IMR-90 (cell line): ENCODE measurements at regions not wholly inside any gene's neighbourhood (a gene's known extent, or its start where the extent isn't known, plus 50 kb on each side); places are given as distances from the start of the nearest gene placed in this dataset.

Source experiments
- ATAC-seq: fragments of 200-7000 bp; cut with Tn5 transposase; 2 replicates; pipeline ENCODE4 v1.9.1; 2020; ENCODE audit warnings: low read depth, mild to moderate bottlenecking, moderate library complexity
- BruUV-seq: library from RNA; stranded (reverse); fragments of 400-500 nt; replicated peaks from 2 replicates; lab custom pipeline; 2021; lab: Mats Ljungman, UMichigan
- CTCF ChIA-PET: fragments of 300-600 bp; formaldehyde crosslinking; extraction: SDS; loops from one replicate; lab custom pipeline; 2021; ENCODE audit warnings: antibody characterized with exemption; lab: Yijun Ruan, JAX
- POLR2A ChIA-PET: fragments of 300-600 bp; sonication (Branson Sonifier 250); formaldehyde crosslinking; loops from one replicate; lab custom pipeline; 2022; ENCODE audit warnings: antibody characterized with exemption; ENCODE audit not compliant: unreplicated experiment; lab: Charles Lee
- DNase-seq: peaks from one replicate; pipeline ENCODE4 v3.0.0; 2013
- H2AFZ ChIP-seq: replicated peaks from 2 replicates; pipeline ENCODE3; 2013; ENCODE audit warnings: low read length, mild to moderate bottlenecking; ENCODE audit not compliant: poor library complexity
- H2AK5ac ChIP-seq: 2 replicates; pipeline ENCODE4 v1.6.1; 2013; ENCODE audit warnings: low read depth, low read length, inconsistent platforms
- H2AK9ac ChIP-seq: replicated peaks from 2 replicates; pipeline ENCODE3; 2013; ENCODE audit warnings: mild to moderate bottlenecking, low read depth, low read length, moderate library complexity; ENCODE audit not compliant: poor library complexity
- H2BK120ac ChIP-seq: 2 replicates; pipeline ENCODE4 v1.6.1; 2013; ENCODE audit warnings: low read depth, low read length, inconsistent platforms
- H2BK15ac ChIP-seq: 3 replicates; pipeline ENCODE4 v1.6.1; 2013; ENCODE audit warnings: low read depth, low read length, inconsistent platforms
- H2BK20ac ChIP-seq: 2 replicates; pipeline ENCODE4 v1.6.1; 2013; ENCODE audit warnings: low read depth, mild to moderate bottlenecking, inconsistent platforms, low read length, moderate library complexity
- H2BK5ac ChIP-seq: 2 replicates; pipeline ENCODE4 v1.6.1; 2013; ENCODE audit warnings: mild to moderate bottlenecking, low read depth, low read length, inconsistent platforms; ENCODE audit not compliant: poor library complexity, severe bottlenecking
- H3K14ac ChIP-seq: replicated peaks from 2 replicates; pipeline ENCODE4 v1.6.1; 2013; ENCODE audit warnings: low read depth, low read length, inconsistent platforms
- H3K18ac ChIP-seq: 2 replicates; pipeline ENCODE4 v1.6.1; 2013; ENCODE audit warnings: low read depth, low read length, control low read depth
- H3K23ac ChIP-seq: 2 replicates; pipeline ENCODE4 v1.6.1; 2013; ENCODE audit warnings: low read depth, low read length, inconsistent platforms
- H3K27ac ChIP-seq: 2 replicates; pipeline ENCODE4 v1.5.1; 2013; ENCODE audit warnings: mild to moderate bottlenecking, control low read depth, low read length; ENCODE audit not compliant: insufficient read depth
- H3K27me3 ChIP-seq: 2 replicates; pipeline ENCODE4 v1.6.1; 2013; ENCODE audit warnings: low read length; ENCODE audit not compliant: control insufficient read depth, insufficient read depth
- H3K36me3 ChIP-seq: 2 replicates; pipeline ENCODE4 v1.6.1; 2013; ENCODE audit warnings: low read length, mixed read lengths; ENCODE audit not compliant: control insufficient read depth, insufficient read depth
- H3K4ac ChIP-seq: 2 replicates; pipeline ENCODE4 v1.6.1; 2013; ENCODE audit warnings: low read depth, low read length, inconsistent platforms
- H3K4me1 ChIP-seq: 2 replicates; pipeline ENCODE4 v1.6.1; 2013; ENCODE audit warnings: low read length, mixed read lengths; ENCODE audit not compliant: control insufficient read depth, insufficient read depth
- H3K4me2 ChIP-seq: 2 replicates; pipeline ENCODE4 v1.6.1; 2013; ENCODE audit warnings: low read depth, mild to moderate bottlenecking, control low read depth, low read length, moderate library complexity
- H3K4me3 ChIP-seq: 2 replicates; pipeline ENCODE4 v1.5.1; 2013; ENCODE audit warnings: low read depth, mild to moderate bottlenecking, control low read depth, low read length, moderate library complexity; ENCODE audit not compliant: insufficient read depth
- H3K56ac ChIP-seq: 2 replicates; pipeline ENCODE4 v1.6.1; 2013; ENCODE audit warnings: low read length, inconsistent platforms; ENCODE audit not compliant: insufficient read depth; ENCODE audit errors: extremely low read depth
- H3K79me1 ChIP-seq, 2 experiments: 2 replicates each; pipeline ENCODE4 v1.6.1; 2013; ENCODE audit warnings: low read length in 2 of 2, inconsistent platforms in 1 of 2, low read depth in 1 of 2
- H3K9ac ChIP-seq: 2 replicates; pipeline ENCODE4 v1.6.1; 2013; ENCODE audit warnings: low read depth, low read length, control low read depth
- H3K9me1 ChIP-seq: 2 replicates; pipeline ENCODE4 v1.6.1; 2013; ENCODE audit warnings: low read length, inconsistent platforms; ENCODE audit not compliant: insufficient read depth
- H3K9me3 ChIP-seq: 2 replicates; pipeline ENCODE4 v1.6.1; 2013; ENCODE audit warnings: low read length; ENCODE audit not compliant: control insufficient read depth, insufficient read depth
- H4K20me1 ChIP-seq: 2 replicates; pipeline ENCODE4 v1.6.1; 2013; ENCODE audit warnings: low read length, inconsistent platforms; ENCODE audit not compliant: insufficient read depth
- H4K5ac ChIP-seq: 2 replicates; pipeline ENCODE4 v1.6.1; 2013; ENCODE audit warnings: mild to moderate bottlenecking, low read depth, low read length, control low read depth
- H4K8ac ChIP-seq, 2 experiments: 2 replicates each; pipeline ENCODE4 v1.6.1; 2013; ENCODE audit warnings: low read depth in 2 of 2, low read length in 2 of 2, control low read depth in 1 of 2, inconsistent platforms in 1 of 2
- H4K91ac ChIP-seq: 2 replicates; pipeline ENCODE4 v1.6.1; 2013; ENCODE audit warnings: low read depth, low read length, inconsistent platforms; ENCODE audit not compliant: insufficient read depth
- CEBPB ChIP-seq: IDR thresholded peaks from 2 replicates; pipeline ENCODE4 v1.6.1; 2012; ENCODE audit warnings: low read depth, low read length, improper control_type of control experiment
- FOS ChIP-seq: fragments of 150-350 bp; IDR thresholded peaks from 2 replicates; pipeline ENCODE4 v1.6.1; 2016; ENCODE audit warnings: low read depth, low read length
- dilution Hi-C: fragments of 300-500 bp; cut with HindIII; formaldehyde crosslinking; loops from one replicate; pipeline ENCODE4 v1.14.3; 2018; ENCODE audit warnings: low sequenced_read_pairs; ENCODE audit not compliant: unreplicated experiment
- in situ Hi-C: fragments of 300-500 bp; cut with MboI; formaldehyde crosslinking; loops from 3 replicates; pipeline ENCODE4 v1.14.3; 2019; ENCODE audit warnings: low sequenced_read_pairs, inconsistent platforms, mixed read lengths
- intact Hi-C: fragments of 100-400 bp; cut with micrococcal nuclease; formaldehyde crosslinking; loops from 2 replicates; pipeline ENCODE4 v1.10.0; 2022
- TF ChIP-seq, protein P1 (sequence below): conservative IDR thresholded peaks from 2 replicates; pipeline ENCODE4 v1.5.1; 2012; ENCODE audit warnings: mild to moderate bottlenecking, low read depth, low read length, improper control_type of control experiment
- TF ChIP-seq, protein P2 (sequence below): fragments of 150-350 bp; IDR thresholded peaks from 2 replicates; pipeline ENCODE4 v1.6.1; 2016; ENCODE audit warnings: low read depth, mild to moderate bottlenecking, low read length, moderate library complexity, borderline replicate concordance

DNA sequence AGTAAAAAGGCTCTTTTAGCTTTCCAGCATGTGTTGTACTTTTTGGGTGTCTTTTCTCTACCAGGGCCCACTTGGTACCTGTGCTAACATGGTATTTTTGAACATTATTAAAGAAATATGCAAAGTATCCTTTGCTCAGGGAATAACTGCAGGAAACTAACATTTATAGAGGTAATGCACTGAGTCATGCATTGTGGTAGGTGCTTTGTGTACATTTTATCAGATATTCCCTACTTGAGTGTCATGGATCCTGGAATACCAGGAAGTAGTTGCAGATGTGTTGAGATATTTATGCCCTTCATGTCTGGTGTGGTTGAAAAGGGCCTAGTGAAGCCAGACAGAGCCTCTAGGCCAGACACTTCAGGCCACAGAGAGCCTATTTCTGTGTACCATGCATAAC lies 215.5 kb upstream of the CYRIA start:
- DNase-seq (no peak), ATAC-seq (no peak)
- no peak overlapping the region for H3K23ac ChIP-seq
- ChIA-PET POLR2A (no interaction called here), CTCF (no interaction called here)
- H3K79me1 ChIP-seq: no peaks in the 10 kb centered on the region
- no peak overlapping the region for H2BK20ac ChIP-seq
- H3K27me3 ChIP-seq: no peaks in the 10 kb centered on the region
- no peaks in the 10 kb centered on the region for H3K9me1 ChIP-seq
- H3K18ac ChIP-seq: no peak overlapping the region
- H3K4me3 ChIP-seq: no peak overlapping the region
- no peak overlapping the region for H3K4me2 ChIP-seq
- H2AK5ac ChIP-seq: no peak overlapping the region
- BruUV-seq: no TSS peak
- H2BK15ac ChIP-seq: no peak overlapping the region
- H3K27ac ChIP-seq: no peak overlapping the region
- H4K8ac ChIP-seq: no peak overlapping the region
- no peak overlapping the region for H2BK120ac ChIP-seq
- no peak overlapping the region for H4K5ac ChIP-seq
- in situ Hi-C loops: no loop called here
- H3K14ac ChIP-seq: no peak overlapping the region
- no peaks in the 10 kb centered on the region for H3K9me3 ChIP-seq
- dilution Hi-C loops: no loop called here
- H4K20me1 ChIP-seq: no peaks in the 10 kb centered on the region
- H2BK5ac ChIP-seq: no peak overlapping the region
- intact Hi-C loops: no loop called here
- no peak overlapping the region for H2AFZ ChIP-seq
- no peak overlapping the region for H3K56ac ChIP-seq
- H3K4ac ChIP-seq: no peak overlapping the region
- no peaks in the 10 kb centered on the region for H3K36me3 ChIP-seq
- no peak overlapping the region for H4K91ac ChIP-seq
- no peak overlapping the region for H3K9ac ChIP-seq
- no peaks in the 10 kb centered on the region for H3K4me1 ChIP-seq
- no peak overlapping the region for H2AK9ac ChIP-seq
- no peak for TF ChIP-seq FOS
- TF ChIP-seq, protein P1, sequence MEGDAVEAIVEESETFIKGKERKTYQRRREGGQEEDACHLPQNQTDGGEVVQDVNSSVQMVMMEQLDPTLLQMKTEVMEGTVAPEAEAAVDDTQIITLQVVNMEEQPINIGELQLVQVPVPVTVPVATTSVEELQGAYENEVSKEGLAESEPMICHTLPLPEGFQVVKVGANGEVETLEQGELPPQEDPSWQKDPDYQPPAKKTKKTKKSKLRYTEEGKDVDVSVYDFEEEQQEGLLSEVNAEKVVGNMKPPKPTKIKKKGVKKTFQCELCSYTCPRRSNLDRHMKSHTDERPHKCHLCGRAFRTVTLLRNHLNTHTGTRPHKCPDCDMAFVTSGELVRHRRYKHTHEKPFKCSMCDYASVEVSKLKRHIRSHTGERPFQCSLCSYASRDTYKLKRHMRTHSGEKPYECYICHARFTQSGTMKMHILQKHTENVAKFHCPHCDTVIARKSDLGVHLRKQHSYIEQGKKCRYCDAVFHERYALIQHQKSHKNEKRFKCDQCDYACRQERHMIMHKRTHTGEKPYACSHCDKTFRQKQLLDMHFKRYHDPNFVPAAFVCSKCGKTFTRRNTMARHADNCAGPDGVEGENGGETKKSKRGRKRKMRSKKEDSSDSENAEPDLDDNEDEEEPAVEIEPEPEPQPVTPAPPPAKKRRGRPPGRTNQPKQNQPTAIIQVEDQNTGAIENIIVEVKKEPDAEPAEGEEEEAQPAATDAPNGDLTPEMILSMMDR: no peak
- no peak for TF ChIP-seq CEBPB
- TF ChIP-seq, protein P2, sequence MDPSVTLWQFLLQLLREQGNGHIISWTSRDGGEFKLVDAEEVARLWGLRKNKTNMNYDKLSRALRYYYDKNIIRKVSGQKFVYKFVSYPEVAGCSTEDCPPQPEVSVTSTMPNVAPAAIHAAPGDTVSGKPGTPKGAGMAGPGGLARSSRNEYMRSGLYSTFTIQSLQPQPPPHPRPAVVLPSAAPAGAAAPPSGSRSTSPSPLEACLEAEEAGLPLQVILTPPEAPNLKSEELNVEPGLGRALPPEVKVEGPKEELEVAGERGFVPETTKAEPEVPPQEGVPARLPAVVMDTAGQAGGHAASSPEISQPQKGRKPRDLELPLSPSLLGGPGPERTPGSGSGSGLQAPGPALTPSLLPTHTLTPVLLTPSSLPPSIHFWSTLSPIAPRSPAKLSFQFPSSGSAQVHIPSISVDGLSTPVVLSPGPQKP: no peak
